ENCODE measurements at regions not wholly inside any gene's neighbourhood (a gene's known extent, or its start where the extent isn't known, plus 50 kb on each side); places are given as distances from the start of the nearest gene placed in this dataset.

DNA sequence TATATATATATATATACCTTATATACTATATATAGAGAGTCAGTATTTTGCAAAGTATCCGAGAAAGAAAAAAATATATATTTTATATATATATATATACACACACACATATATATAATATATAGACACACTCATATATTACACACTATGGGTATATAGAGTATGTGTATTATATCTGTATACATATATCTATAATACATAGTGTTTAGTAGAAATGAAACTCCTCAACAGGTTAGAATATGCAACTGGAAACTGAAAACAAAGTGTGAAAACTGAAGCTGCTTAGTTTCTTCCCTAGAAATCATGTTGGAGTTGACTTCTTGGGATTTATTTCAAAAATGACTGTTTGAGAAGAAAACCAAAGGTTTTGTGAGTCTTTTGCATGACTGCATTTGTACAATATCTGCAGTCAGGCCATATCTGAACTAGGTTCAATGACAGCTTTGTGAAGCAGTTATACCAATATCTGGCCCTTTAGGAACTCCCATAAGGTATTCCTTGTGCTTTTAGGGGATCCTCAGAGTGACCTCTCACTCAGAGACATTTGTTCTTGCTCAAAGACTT, 284.1 kb downstream of the CASP12 start:
- no peak for DNase-seq (ENCODE audit: low read depth)
- no peak overlapping the region for H3K4me3 ChIP-seq (ENCODE audit: low read length)
- no peak for TF ChIP-seq CTCF (conservative IDR thresholded peaks at IDR 0.05; ENCODE audit: low read length)

DNA sequence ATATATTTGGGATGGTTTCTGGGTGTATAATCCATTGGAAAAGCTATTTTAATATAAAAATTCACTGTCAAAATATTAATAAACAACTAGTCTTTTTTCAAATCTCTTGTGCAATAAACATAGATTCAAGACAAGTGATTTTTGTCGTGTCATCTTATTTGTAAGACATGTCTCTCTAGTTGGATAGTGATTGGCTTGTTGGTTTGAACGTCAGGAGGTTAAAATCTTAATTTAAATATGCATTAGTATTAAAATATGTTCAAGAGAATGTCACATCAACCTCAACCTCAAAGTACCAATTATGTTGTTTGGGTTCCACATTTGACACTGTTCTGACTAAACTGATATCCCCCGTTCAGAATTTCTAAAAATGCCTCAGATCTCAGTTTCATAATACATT, 287.6 kb downstream of the CASP12 start:
- no peak for TF ChIP-seq CTCF (conservative IDR thresholded peaks at IDR 0.05; ENCODE audit: low read length)
- no peak overlapping the region for H3K4me3 ChIP-seq (ENCODE audit: low read length)
- no peak for DNase-seq (ENCODE audit: low read depth)

DNA sequence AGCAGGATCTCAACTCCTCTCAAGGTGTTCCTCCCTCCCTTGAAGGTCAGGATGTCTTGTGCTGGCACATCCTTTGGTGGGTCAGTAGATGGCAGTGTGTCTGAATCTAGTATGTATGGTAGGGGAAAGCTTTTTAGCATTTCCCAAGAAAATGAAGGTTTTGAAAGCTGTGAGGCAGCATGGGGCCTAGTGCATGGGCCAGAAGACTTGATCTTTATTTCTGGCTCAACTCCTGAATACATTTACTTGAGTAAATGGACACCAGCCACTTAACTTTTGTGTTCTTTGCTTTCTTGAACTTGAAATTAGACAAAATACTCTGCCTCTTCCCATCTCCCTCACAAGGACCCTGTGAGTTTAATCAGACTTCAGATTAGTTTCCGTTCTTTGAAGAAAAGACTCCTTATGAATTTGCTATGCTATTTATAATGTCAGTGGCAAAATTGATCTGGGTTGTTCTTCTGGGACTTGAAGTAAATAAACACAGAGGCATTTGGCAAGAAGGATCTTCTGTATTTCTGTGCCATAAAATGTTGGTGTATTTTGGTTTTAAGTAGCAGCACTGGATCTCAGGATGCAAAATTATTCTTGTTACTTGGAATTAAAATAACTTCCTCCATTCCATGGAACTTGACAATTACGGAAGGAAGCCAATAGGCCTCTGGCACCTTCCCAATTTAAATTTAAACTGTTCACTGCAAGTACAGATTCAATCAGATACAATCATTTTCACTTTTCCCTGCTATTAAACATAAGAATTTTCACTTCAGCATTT, 288.8 kb downstream of the CASP12 start:
- no peak overlapping the region for H3K4me3 ChIP-seq (ENCODE audit: low read length)
- peak; percentile 65 for DNase-seq (ENCODE audit: low read depth)
- TF ChIP-seq CTCF (conservative IDR thresholded peaks at IDR 0.05; ENCODE audit: low read length), result peak; percentile 89

- H3K4me3 ChIP-seq (ENCODE audit: low read length), result no peak overlapping the region
- no peak for TF ChIP-seq CTCF (conservative IDR thresholded peaks at IDR 0.05; ENCODE audit: low read length)
- DNase-seq (ENCODE audit: low read depth), result no peak
These were observed 295.6 kb downstream of the CASP12 start for GRCh38 chr11:104602643-104603042.

DNA sequence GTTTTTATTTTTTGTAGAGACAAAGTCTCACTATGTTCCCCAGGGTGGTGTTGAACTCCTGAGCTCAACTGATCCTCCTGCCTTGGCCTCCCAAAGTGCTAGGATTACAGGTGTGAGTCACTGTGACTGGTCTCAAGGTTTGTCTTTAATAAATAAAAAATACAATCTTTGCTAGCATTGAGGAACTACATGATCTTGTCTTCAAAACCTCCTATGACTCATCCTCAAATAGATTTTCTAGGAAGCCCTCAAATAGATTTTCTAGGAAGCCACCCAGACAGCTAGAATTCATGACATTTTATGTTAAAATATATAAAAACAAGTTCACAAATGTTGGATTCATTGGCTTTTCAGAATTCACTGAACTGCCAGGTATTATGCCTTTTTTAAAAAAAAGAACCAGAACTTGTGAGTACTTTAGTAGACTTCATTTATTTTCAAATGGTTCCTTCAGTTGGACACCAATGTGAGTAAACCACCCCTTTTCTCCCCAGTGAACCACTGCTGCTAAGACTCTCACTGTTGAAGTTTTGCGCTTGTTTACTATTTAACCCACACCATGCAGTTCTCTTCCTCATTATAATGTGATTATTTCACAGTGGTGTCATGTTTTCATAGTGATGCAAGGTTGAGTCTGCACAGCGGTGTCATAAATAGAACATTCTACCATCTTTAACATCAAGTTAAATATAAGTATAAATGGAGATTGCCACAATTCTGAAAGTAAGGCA, 303.9 kb downstream of the CASP12 start:
- TF ChIP-seq CTCF (conservative IDR thresholded peaks at IDR 0.05; ENCODE audit: low read length), result no peak
- DNase-seq (ENCODE audit: low read depth), result no peak
- no peak overlapping the region for H3K4me3 ChIP-seq (ENCODE audit: low read length)

DNA sequence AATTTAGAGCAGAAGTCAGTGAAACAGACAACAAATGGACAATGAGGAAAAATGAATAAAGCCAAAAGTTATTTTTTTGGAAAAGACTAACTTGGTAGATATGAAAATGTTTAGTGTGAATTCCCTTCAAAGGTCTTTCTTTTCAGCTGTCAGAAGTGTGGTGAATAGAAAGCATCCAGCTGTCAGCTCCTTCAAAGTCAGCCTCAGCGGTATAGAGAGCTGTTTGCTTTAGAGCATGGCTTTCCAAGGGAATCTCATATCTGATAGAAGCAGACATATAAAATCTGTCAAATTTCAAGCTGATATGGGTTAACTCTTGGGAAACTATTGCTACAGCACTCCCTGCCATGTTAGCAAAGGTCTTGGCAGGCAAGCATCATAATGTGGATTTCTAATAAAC, 309.3 kb downstream of the CASP12 start:
- H3K4me3 ChIP-seq (ENCODE audit: low read length), result no peak overlapping the region
- no peak for DNase-seq (ENCODE audit: low read depth)
- no peak for TF ChIP-seq CTCF (conservative IDR thresholded peaks at IDR 0.05; ENCODE audit: low read length)

Measured in AG10803 (cell line).